Inferior parietal cortex (tissue), 1 donor: ENCODE measurements at regions not wholly inside any gene's neighbourhood (a gene's known extent, or its start where the extent isn't known, plus 50 kb on each side); places are given as distances from the start of the nearest gene placed in this dataset.
"Not testable (repeated sequence)": the region's sequence is repeated elsewhere in the genome, so short reads cannot be mapped to it uniquely, and the experiment has no call there.

Experiments
- DNase-seq: peaks from one replicate; pipeline ENCODE4 v3.0.0-alpha.2; 2016; ENCODE audit errors: extremely low spot score

GRCh38 chr13:44814161-44814560 lies 175.1 kb downstream of the NUFIP1 start:
- DNase-seq, result no peak

GRCh38 chr13:44812818-44813217 lies 176.5 kb downstream of the NUFIP1 start:
- no peak for DNase-seq

GRCh38 chr13:44810061-44810840 lies 179.0 kb downstream of the NUFIP1 start:
- no peak for DNase-seq

- no peak for DNase-seq
Measured at GRCh38 chr13:44809190-44809589, 180.1 kb downstream of the NUFIP1 start.

- DNase-seq, result no peak
Measured at GRCh38 chr13:44808185-44808584, 181.1 kb downstream of the NUFIP1 start.

- no peak for DNase-seq
Measured at GRCh38 chr13:44807449-44808034, 181.7 kb downstream of the NUFIP1 start.

- no peak for DNase-seq
Measured at GRCh38 chr13:44806826-44807225, 182.4 kb downstream of the NUFIP1 start.

GRCh38 chr13:44805585-44805984 lies 183.7 kb downstream of the NUFIP1 start:
- DNase-seq, result no peak

GRCh38 chr13:44803390-44803789 lies 185.9 kb downstream of the NUFIP1 start:
- no peak for DNase-seq

- no peak for DNase-seq
Measured at GRCh38 chr13:44802491-44802890, 186.8 kb downstream of the NUFIP1 start.

GRCh38 chr13:44801990-44802389 lies 187.3 kb downstream of the NUFIP1 start:
- no peak for DNase-seq

GRCh38 chr13:44800626-44801025 lies 188.6 kb downstream of the NUFIP1 start:
- DNase-seq, result no peak

GRCh38 chr13:44797685-44798084 lies 191.6 kb downstream of the NUFIP1 start:
- no peak for DNase-seq

- DNase-seq, result no peak
Measured at GRCh38 chr13:44796597-44797490, 192.4 kb downstream of the NUFIP1 start.

- not testable (repeated sequence) for DNase-seq
Measured at GRCh38 chr13:44796039-44796438, 193.2 kb downstream of the NUFIP1 start.

GRCh38 chr13:44795176-44795575 lies 194.1 kb downstream of the NUFIP1 start:
- DNase-seq, result no peak

GRCh38 chr13:44792096-44792495 lies 197.2 kb downstream of the NUFIP1 start:
- DNase-seq, result no peak

GRCh38 chr13:44790289-44790688 lies 199.0 kb downstream of the NUFIP1 start:
- no peak for DNase-seq

- no peak for DNase-seq
Measured at GRCh38 chr13:44787617-44788016, 201.7 kb downstream of the NUFIP1 start.

GRCh38 chr13:44786756-44787155 lies 202.5 kb downstream of the NUFIP1 start:
- DNase-seq, result no peak

GRCh38 chr13:44785401-44785800 lies 203.9 kb downstream of the NUFIP1 start:
- DNase-seq, result no peak

GRCh38 chr13:44784708-44785080 lies 204.6 kb downstream of the NUFIP1 start:
- no peak for DNase-seq
